NB4 (cell line): ENCODE measurements at regions not wholly inside any gene's neighbourhood (a gene's known extent, or its start where the extent isn't known, plus 50 kb on each side); places are given as distances from the start of the nearest gene placed in this dataset.
"Not testable (repeated sequence)": the region's sequence is repeated elsewhere in the genome, so short reads cannot be mapped to it uniquely, and the experiment has no call there.

ENCODE experiments used
- DNase-seq: peaks from one replicate; pipeline ENCODE4 v3.0.0; 2010; ENCODE audit warnings: low read depth
- H3K4me3 ChIP-seq: one replicate; pipeline ENCODE4 v1.5.1; 2011; ENCODE audit warnings: mild to moderate bottlenecking, low read depth, low read length, moderate library complexity
- MYC ChIP-seq: IDR thresholded peaks from 2 replicates; pipeline ENCODE4 v1.6.1; 2011; ENCODE audit warnings: low read depth, low read length
- POLR2A ChIP-seq: IDR thresholded peaks from 2 replicates; pipeline ENCODE4 v1.6.1; 2011; ENCODE audit warnings: mild to moderate bottlenecking; ENCODE audit not compliant: insufficient read length; ENCODE audit errors: extremely low read depth
- TF ChIP-seq, protein P1 (sequence below): IDR thresholded peaks from one replicate; pipeline ENCODE4 v1.5.1; 2012; ENCODE audit warnings: low read depth, low read length
- TF ChIP-seq, protein P2 (sequence below): IDR thresholded peaks from 2 replicates; pipeline ENCODE4 v1.6.1; 2011; ENCODE audit warnings: low read depth, low read length

DNA sequence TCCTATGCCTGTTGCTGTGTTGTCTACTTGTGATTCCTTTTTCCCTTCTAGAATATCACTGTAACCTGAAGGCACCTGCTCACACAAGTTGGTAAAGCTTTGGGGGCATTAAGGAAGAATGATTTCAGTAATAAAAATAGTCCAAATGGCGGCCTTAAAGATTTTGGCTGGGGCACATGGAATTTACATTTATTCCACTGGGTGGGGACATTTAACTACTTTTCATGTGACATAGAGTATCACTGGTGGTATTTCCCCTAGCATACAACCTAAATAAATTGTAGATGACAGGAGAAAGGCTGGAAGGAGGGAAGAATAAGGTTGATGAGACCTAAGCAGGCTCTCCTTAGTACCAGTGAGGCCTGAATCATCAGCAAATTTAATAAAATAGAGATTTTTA is 121.8 kb upstream of the EDA2R start:
- DNase-seq, result peak; percentile 21
- TF ChIP-seq POLR2A, result no peak
- no peak for TF ChIP-seq MYC
- TF ChIP-seq, protein P1, sequence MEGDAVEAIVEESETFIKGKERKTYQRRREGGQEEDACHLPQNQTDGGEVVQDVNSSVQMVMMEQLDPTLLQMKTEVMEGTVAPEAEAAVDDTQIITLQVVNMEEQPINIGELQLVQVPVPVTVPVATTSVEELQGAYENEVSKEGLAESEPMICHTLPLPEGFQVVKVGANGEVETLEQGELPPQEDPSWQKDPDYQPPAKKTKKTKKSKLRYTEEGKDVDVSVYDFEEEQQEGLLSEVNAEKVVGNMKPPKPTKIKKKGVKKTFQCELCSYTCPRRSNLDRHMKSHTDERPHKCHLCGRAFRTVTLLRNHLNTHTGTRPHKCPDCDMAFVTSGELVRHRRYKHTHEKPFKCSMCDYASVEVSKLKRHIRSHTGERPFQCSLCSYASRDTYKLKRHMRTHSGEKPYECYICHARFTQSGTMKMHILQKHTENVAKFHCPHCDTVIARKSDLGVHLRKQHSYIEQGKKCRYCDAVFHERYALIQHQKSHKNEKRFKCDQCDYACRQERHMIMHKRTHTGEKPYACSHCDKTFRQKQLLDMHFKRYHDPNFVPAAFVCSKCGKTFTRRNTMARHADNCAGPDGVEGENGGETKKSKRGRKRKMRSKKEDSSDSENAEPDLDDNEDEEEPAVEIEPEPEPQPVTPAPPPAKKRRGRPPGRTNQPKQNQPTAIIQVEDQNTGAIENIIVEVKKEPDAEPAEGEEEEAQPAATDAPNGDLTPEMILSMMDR, result no peak
- TF ChIP-seq, protein P2, sequence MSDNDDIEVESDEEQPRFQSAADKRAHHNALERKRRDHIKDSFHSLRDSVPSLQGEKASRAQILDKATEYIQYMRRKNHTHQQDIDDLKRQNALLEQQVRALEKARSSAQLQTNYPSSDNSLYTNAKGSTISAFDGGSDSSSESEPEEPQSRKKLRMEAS, result peak; percentile 50; the same call in 1 of the 2 replicates
- H3K4me3 ChIP-seq, result no peak overlapping the region

DNA sequence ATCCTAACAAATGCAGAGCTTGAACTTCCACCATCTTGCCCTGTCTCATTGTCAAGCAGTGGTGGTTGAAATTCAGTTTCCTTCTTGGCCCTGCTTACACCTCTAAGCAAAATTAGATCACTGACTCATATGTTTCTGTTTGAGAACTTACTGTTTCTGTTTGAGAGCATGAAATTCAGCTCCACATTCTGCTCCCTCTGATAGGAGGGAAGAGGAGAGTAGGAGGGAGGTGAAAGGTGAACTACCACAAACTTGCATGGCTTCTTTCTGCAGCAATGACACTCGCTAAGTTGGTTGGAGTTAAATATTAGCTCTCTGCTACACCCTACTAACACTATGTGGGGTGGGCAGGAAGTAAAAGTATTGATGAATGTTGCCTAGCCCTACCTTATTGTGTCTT is 117.8 kb upstream of the EDA2R start:
- H3K4me3 ChIP-seq, result no peak overlapping the region
- DNase-seq, result no peak
- no peak for TF ChIP-seq POLR2A
- TF ChIP-seq, protein P1, result no peak
- TF ChIP-seq, protein P2, result no peak
- no peak for TF ChIP-seq MYC

DNA sequence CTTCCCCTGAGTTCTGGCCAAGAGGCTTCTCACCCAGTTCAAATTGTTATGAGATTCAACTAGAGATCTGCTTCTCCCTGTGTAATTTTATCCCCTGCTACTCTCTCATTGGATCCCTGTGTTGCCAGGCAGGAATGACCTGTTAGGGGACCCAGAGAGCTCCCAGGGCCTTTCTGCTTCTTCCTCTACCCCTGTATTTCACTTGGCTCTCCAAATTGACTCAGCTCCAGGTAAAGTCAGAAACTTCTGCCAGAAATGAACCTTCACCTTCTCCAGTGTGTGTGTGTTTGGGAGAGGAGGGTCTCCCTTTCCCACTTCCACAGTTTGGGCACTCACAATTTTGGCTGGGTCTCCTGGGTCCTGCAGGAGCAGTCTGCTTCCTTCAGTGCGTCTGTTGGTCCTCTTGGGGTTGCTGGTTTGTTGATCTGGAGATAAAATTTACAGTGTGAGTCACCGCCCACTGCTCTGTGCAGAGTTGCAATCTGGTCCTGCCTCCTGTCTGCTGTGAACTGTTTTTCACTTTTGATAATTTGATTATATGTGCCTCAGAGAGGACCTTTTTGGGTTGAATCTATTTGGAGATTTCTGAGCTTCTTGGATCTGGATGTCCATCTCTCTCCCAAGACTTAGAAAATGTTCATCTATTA is 112.4 kb upstream of the EDA2R start:
- no peak overlapping the region for H3K4me3 ChIP-seq
- TF ChIP-seq MYC, result no peak
- TF ChIP-seq, protein P1, result no peak
- DNase-seq, result peak; percentile 25

DNA sequence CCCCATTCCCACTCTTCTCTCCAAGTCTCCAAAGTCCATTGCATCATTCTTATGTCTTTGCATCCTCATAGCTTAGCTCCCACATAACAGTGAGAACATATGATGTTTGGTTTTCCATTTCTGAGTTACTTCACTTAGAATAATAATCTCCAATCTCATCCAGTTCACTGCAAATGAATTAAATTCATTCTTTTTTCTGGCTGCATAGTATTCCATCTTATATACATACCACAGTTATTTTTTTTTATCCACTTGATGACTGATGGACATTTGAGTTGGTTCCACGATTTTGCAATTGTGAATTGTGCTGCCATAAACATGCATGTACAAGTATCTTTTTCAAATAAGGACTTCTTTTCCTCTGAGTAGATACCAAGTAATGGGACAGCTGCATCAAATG is 105.6 kb upstream of the EDA2R start:
- DNase-seq, H3K4me3 ChIP-seq: not testable (repeated sequence)

DNA sequence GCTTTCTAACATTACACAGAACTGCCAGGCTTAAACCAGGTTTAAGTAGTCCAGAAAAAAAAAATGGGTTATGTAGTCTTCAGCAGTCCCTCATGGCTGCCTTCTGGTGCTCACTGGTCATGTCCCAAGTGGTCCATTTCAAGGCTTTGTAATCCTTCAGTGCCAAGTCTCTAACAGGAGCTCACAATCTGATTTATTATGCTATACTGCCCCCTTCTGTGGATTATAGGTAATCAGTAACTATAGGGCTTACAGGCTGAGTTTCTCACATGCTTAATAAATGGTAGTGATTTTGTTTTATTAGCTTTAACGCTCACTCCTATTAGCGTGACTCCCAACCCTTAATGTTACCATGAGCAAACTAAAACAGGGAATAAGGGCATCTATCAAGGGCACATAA is 92.5 kb upstream of the EDA2R start:
- H3K4me3 ChIP-seq, result no peak overlapping the region
- peak; percentile 56 for DNase-seq
- TF ChIP-seq, protein P1, result peak; percentile 19
- TF ChIP-seq POLR2A (no peak), MYC (no peak)

DNA sequence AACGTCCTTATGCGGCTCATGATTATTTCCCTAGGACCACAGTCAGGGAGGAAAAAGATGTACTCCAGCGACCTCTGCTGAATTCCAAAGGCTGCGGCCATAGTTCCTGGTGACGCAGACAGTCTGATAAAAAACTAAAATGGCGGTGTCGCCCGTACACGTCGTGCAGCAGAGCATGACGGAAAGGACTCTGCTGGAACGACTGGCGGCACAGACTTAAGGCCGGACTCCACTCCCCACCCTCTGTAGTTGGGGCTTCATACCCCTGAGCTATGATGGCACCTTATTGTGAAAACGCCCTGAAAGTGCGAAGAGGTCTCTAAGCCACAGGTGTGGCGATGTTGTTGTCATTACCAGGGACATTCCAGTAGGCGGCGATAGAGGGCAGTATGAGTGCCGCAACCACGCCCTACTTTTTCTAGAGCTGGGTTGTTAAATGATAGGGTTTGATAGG is 90.0 kb upstream of the EDA2R start:
- peak; percentile 61 for DNase-seq
- TF ChIP-seq MYC (no peak), POLR2A (no peak)
- TF ChIP-seq, protein P1, result peak; percentile 64
- TF ChIP-seq, protein P2, result no peak
- peak overlapping the region; percentile 62 for H3K4me3 ChIP-seq
